ENCODE measurements at regions not wholly inside any gene's neighbourhood (a gene's known extent, or its start where the extent isn't known, plus 50 kb on each side); places are given as distances from the start of the nearest gene placed in this dataset.

DNA sequence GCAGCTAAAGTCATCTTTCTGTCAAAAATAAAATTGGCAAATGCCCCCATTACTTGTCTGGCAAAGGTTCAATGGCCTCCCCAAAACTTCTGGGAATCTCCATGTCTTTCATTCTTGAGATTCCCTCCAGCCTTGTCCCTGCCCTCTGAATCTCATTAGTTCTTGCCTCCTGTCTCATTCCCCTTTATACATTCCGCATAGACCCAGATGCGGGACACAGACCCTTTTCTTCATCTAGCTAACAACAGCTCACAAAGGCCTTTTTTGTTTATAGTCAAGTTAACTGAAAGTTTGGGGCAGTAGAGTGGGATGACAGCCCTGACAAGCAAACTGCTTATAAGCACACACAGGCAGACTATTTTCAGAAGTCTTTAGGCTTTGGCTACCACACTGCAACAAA lies 306.1 kb upstream of the FAM241A start:
- no peaks in the 10 kb centered on the region for H3K27me3 Mint-ChIP-seq
- peaks cover 0 to 2% of the 10 kb centered on the region in 2 donors for H3K9me3 Mint-ChIP-seq

GRCh38 chr4:111842336-111842735 lies 302.9 kb upstream of the FAM241A start:
- no peaks in the 10 kb centered on the region for H3K27me3 Mint-ChIP-seq
- H3K4me1 Mint-ChIP-seq = peaks cover 2 to 5% of the 10 kb centered on the region in 2 donors
- peaks cover 0 to 2% of the 10 kb centered on the region in 2 donors for H3K9me3 Mint-ChIP-seq
- no peak for ATAC-seq (replicated peaks)
- H3K4me3 Mint-ChIP-seq = no peak overlapping the region
- no peaks in the 10 kb centered on the region for H3K36me3 Mint-ChIP-seq
- no peak for DNase-seq
- H3K27ac Mint-ChIP-seq = no peak overlapping the region

More for the DNA sequence above, 306.1 kb upstream of the FAM241A start:
- no peak for DNase-seq
- Mint-ChIP-seq H3K36me3 (no peaks in the 10 kb centered on the region), H3K27ac (no peak overlapping the region), H3K4me1 (peaks cover 2 to 5% of the 10 kb centered on the region in 2 donors), H3K4me3 (no peak overlapping the region)
- no peak for ATAC-seq (replicated peaks)

DNA sequence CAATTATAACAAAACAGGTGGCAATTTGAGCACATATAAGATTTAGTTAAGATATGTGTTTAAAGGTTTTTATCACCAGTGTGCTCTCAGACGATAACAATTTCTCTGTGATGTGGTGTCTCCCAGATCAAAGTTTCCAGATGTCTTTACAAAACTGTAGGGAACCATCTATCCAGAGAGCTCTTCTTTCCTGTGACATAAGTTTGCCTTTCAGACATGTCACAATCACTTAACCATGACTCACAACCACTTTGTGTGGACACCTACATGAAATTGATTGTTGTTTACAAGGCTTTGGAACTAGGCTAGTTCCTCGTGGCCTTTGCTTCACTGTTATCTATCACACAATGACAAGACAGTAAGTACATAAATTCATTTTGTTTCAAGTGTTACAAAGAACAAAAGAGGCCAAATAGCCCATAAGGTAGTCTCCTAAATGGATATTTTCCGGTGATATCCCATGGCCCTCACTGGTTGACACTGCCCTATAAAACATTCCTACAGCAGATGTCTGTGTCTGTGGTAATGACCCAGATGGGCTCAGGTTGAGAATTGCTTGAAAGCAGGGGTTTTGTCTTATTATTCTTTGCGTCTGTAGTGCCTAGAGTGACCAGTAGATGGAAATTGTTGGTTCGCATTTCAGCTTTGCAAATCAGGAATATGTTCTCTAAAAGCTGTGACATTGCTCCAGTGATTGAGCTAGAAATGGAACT lies 297.8 kb upstream of the FAM241A start:
- no peaks in the 10 kb centered on the region for H3K4me1 Mint-ChIP-seq
- H3K4me3 Mint-ChIP-seq = no peak overlapping the region
- H3K27ac Mint-ChIP-seq = no peak overlapping the region
- H3K9me3 Mint-ChIP-seq = no peaks in the 10 kb centered on the region
- DNase-seq = no peak
- no peak for ATAC-seq (replicated peaks)
- no peaks in the 10 kb centered on the region for H3K36me3 Mint-ChIP-seq
- H3K27me3 Mint-ChIP-seq = no peaks in the 10 kb centered on the region

- Mint-ChIP-seq H3K4me3 (no peak overlapping the region), H3K4me1 (no peaks in the 10 kb centered on the region), H3K27me3 (no peaks in the 10 kb centered on the region), H3K27ac (no peak overlapping the region), H3K9me3 (no peaks in the 10 kb centered on the region), H3K36me3 (no peaks in the 10 kb centered on the region)
- no peak for DNase-seq
- ATAC-seq (replicated peaks) = no peak
Measured at GRCh38 chr4:111849746-111850284, 295.4 kb upstream of the FAM241A start.

DNA sequence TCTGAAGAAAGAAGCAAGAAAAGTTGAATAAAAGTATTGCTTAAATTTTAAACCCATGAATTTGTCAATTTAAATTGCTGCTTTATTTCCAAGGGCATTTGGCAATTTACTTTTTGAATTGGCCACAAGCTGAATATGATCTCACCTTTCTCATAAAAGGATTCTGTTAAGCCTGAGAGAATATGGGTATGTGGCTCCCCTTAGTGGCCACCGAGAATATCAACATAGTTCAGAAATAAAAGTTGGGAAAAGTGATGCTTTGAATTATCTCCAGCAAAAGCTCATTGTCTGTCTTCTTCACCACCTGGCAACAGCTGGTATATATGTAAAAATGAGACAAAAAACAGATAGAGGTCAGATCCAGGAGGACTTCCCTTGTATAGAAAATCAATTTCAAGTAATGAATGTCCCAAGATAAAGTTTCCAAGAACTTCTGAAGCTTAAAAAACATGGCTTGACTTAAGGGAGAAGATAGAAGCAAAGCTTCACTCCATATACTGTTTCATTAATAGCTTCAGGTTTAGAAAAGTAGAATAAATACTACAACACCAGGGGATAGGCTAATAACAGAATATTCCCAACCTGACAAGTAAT lies 290.7 kb upstream of the FAM241A start:
- Mint-ChIP-seq H3K27ac (no peak overlapping the region), H3K4me3 (no peak overlapping the region), H3K9me3 (no peaks in the 10 kb centered on the region), H3K27me3 (no peaks in the 10 kb centered on the region), H3K36me3 (no peaks in the 10 kb centered on the region), H3K4me1 (no peaks in the 10 kb centered on the region)
- ATAC-seq (replicated peaks) (peak in 1 of 2 donors; percentile 51), DNase-seq (no peak)

GRCh38 chr4:111855308-111855707 lies 289.9 kb upstream of the FAM241A start:
- H3K27ac Mint-ChIP-seq = no peak overlapping the region
- DNase-seq = no peak
- H3K36me3 Mint-ChIP-seq = no peaks in the 10 kb centered on the region
- no peak overlapping the region for H3K4me3 Mint-ChIP-seq
- no peak for ATAC-seq (replicated peaks)
- H3K4me1 Mint-ChIP-seq = no peaks in the 10 kb centered on the region
- H3K9me3 Mint-ChIP-seq = no peaks in the 10 kb centered on the region
- no peaks in the 10 kb centered on the region for H3K27me3 Mint-ChIP-seq

DNA sequence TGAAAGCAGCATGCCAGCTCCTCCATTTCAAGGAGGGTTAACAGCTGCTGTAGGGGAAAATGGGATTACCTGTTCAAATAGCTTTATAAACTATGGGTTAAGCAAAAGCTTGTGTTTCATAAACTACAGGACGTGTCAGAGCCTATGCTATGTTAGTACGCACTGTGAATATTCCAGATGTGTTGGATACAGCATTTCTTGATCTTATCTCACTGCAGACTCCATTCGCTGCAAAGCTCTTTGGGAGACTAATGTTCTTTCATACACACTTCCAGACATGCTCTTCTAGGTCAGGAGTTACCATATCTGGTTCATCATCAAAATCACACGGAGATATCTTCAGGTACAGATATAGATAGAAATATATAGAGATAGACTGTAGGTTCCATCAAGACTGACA lies 281.2 kb upstream of the FAM241A start:
- Mint-ChIP-seq H3K27me3 (peaks cover 0 to 12% of the 10 kb centered on the region in 2 donors), H3K27ac (no peak overlapping the region), H3K9me3 (peaks cover 0 to 3% of the 10 kb centered on the region in 2 donors), H3K4me1 (no peaks in the 10 kb centered on the region), H3K4me3 (no peak overlapping the region), H3K36me3 (peaks cover 0 to 2% of the 10 kb centered on the region in 2 donors)
- no peak for ATAC-seq (replicated peaks)
- DNase-seq = no peak

DNA sequence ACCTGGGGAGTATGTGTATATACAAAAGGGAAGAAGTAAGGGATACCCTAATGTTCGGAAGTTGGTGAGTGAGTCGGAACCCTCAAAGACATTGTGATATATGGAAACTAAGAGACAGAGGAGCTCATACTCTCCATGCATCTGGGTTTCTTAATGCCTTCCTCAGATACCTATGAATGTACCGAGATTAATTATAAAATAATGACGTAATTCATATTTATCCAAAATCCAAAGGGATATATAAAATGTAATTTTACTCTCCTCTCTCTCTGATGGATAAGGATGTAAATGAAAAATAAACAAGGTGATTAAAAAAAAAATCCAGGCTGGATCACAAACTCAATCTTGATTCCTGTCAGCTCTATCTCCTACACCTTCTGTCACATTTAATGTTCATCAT lies 275.9 kb upstream of the FAM241A start:
- H3K4me3 Mint-ChIP-seq = no peak overlapping the region
- H3K27me3 Mint-ChIP-seq = peaks cover 0 to 5% of the 10 kb centered on the region in 2 donors
- no peak for DNase-seq
- H3K4me1 Mint-ChIP-seq = no peaks in the 10 kb centered on the region
- H3K27ac Mint-ChIP-seq = no peak overlapping the region
- peaks cover 0 to 3% of the 10 kb centered on the region in 2 donors for H3K9me3 Mint-ChIP-seq
- no peak for ATAC-seq (replicated peaks)
- H3K36me3 Mint-ChIP-seq = peaks cover 0 to 2% of the 10 kb centered on the region in 2 donors

DNA sequence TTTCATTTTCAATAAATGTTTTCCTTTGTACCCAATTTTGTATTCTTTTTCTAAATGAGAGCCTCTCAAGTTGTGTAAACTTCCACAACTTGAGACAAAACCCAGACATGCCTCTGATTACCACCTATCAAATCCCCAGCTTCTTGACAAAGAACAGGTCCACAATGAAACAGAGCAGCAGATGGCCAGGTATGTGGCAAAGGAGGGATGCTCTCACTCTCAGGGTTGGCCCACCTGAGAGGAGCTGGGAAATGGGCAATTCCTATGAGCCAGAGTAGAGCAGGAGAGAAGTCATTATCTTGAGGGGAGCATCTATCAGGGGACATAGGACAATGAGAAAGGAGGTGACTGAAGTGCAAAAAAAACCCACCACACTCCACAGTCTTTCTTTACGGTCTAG lies 273.5 kb upstream of the FAM241A start:
- H3K4me1 Mint-ChIP-seq = no peaks in the 10 kb centered on the region
- H3K4me3 Mint-ChIP-seq = no peak overlapping the region
- ATAC-seq (replicated peaks) (no peak), DNase-seq (no peak)
- H3K9me3 Mint-ChIP-seq = peaks cover 0 to 3% of the 10 kb centered on the region in 2 donors
- H3K27me3 Mint-ChIP-seq = peaks cover 0 to 12% of the 10 kb centered on the region in 2 donors
- H3K27ac Mint-ChIP-seq = no peak overlapping the region
- H3K36me3 Mint-ChIP-seq = peaks cover 0 to under 1% of the 10 kb centered on the region in 2 donors

- Mint-ChIP-seq H3K36me3 (no peaks in the 10 kb centered on the region), H3K27me3 (peaks cover 0 to 12% of the 10 kb centered on the region in 2 donors), H3K4me1 (no peaks in the 10 kb centered on the region), H3K27ac (no peak overlapping the region), H3K4me3 (no peak overlapping the region), H3K9me3 (no peaks in the 10 kb centered on the region)
- DNase-seq (no peak), ATAC-seq (replicated peaks) (no peak)
Measured at GRCh38 chr4:111873801-111874200, 271.5 kb upstream of the FAM241A start.

DNA sequence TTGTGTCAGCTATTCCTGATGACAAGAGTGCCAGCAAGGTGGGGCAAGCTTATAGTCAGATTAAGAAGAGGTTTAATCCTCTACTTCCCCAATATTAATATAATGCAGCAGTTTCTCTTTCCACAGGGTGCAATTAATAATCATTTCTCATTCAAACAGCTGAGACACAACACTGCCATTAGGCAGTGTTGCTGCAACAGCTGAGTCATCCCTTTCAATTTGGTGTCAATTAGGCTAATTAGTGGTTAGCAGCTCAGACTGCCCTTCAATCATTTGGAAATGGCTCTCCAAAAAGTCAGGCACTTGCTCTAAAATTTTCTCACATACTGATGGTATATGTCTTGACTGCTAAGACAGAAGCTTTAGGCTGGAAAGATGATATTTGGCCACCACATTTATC lies 265.7 kb upstream of the FAM241A start:
- no peak overlapping the region for H3K4me3 Mint-ChIP-seq
- peaks cover 0 to 7% of the 10 kb centered on the region in 2 donors for H3K27me3 Mint-ChIP-seq
- H3K4me1 Mint-ChIP-seq = no peaks in the 10 kb centered on the region
- no peak overlapping the region for H3K27ac Mint-ChIP-seq
- H3K36me3 Mint-ChIP-seq = no peaks in the 10 kb centered on the region
- DNase-seq (no peak), ATAC-seq (replicated peaks) (no peak)
- no peaks in the 10 kb centered on the region for H3K9me3 Mint-ChIP-seq

GRCh38 chr4:111880116-111880515 lies 265.1 kb upstream of the FAM241A start:
- ATAC-seq (replicated peaks) (no peak), DNase-seq (no peak)
- no peak overlapping the region for H3K4me3 Mint-ChIP-seq
- peaks cover 0 to 3% of the 10 kb centered on the region in 2 donors for H3K27me3 Mint-ChIP-seq
- no peaks in the 10 kb centered on the region for H3K36me3 Mint-ChIP-seq
- H3K27ac Mint-ChIP-seq = no peak overlapping the region
- no peaks in the 10 kb centered on the region for H3K9me3 Mint-ChIP-seq
- no peaks in the 10 kb centered on the region for H3K4me1 Mint-ChIP-seq

DNA sequence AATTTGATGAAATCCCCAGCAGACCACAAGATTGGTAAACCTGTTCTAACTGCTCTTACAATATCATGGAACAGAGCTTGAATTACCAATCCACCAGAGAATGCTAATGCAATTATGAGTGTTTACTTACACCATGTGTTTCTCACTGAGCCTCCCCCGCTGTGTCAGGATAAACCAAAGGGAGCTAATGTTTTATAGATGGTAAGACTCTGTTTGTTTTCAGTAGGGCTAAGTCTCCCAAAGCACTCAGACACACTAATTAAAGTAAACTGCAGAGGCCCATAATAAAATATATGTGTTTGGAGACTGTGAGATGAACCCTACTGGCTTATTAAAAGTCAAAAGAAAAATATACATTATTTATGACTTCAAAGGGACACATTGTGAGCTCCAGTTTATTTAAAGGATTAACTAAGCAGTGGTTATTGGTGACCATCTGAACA lies 261.7 kb upstream of the FAM241A start:
- Mint-ChIP-seq H3K4me1 (no peaks in the 10 kb centered on the region), H3K27ac (no peak overlapping the region), H3K9me3 (no peaks in the 10 kb centered on the region), H3K27me3 (no peaks in the 10 kb centered on the region), H3K36me3 (no peaks in the 10 kb centered on the region), H3K4me3 (no peak overlapping the region)
- ATAC-seq (replicated peaks) = no peak
- DNase-seq = no peak

GRCh38 chr4:111890412-111890811 lies 254.8 kb upstream of the FAM241A start:
- no peak for DNase-seq
- peaks cover 0 to 4% of the 10 kb centered on the region in 2 donors for H3K9me3 Mint-ChIP-seq
- peaks cover 0 to 6% of the 10 kb centered on the region in 2 donors for H3K27me3 Mint-ChIP-seq
- no peak overlapping the region for H3K4me3 Mint-ChIP-seq
- no peaks in the 10 kb centered on the region for H3K36me3 Mint-ChIP-seq
- no peak for ATAC-seq (replicated peaks)
- no peak overlapping the region for H3K27ac Mint-ChIP-seq
- no peaks in the 10 kb centered on the region for H3K4me1 Mint-ChIP-seq

- Mint-ChIP-seq H3K36me3 (no peaks in the 10 kb centered on the region), H3K4me3 (no peak overlapping the region), H3K4me1 (no peaks in the 10 kb centered on the region), H3K27me3 (no peaks in the 10 kb centered on the region), H3K27ac (no peak overlapping the region), H3K9me3 (peaks cover 0 to 2% of the 10 kb centered on the region in 2 donors)
- DNase-seq (no peak), ATAC-seq (replicated peaks) (no peak)
Measured at GRCh38 chr4:111905511-111905910, 239.7 kb upstream of the FAM241A start.

All from stimulated activated naive B cell treated with anti-CD40 and anti-IgM and Interleukin-4, amounts not matched to agents 10 μg/mL and 1 μg/mL and 100 μg/mL, for 72 hours (primary cell).